ENCODE measurements at regions not wholly inside any gene's neighbourhood (a gene's known extent, or its start where the extent isn't known, plus 50 kb on each side); places are given as distances from the start of the nearest gene placed in this dataset.

DNA sequence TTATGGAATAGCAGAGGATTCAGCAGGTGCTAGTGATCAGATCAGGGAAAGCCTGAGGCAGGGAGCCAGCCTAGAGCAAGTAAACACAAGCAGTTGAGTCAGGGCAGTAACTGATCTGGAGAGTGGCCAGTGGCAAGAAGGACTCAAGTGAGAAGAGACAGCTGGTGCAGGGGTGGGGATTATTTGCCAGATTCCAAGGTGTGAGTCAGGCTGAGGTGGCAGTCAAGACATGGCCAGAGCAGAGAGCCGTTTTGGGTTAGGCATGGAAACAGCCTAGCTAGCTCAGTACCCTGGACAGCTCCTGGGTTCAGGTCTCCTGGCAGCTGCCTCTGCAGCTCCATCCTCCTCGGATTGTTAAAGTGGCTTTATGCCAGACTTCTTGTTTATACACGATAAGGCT, 281.9 kb upstream of the ONECUT1 start:
- intact Hi-C loops (cut with DNase I) = no loop called here
- WGBS = 2% methylated on average over 3 of the region's 3 CpGs
- no peak for DNase-seq (ENCODE audit: low spot score)

DNA sequence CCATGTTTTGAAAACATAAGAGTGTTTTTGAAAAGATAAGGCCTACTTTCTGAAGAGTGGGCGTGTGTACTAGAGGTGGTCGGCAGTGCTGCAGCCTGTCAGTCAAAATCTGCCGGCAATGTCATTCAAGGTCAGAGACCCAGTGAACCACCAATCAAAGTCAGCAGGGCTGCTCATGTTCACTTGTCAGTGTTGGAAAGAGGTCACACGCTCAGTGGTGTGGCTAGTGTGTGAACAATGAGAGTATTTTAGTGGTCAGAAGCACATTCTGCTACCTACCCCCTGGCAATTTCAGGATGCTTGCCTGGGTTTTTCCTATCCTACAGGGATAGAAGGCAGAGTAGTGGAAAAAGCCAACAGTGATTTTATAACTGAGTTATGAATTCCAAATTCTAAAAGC, 278.5 kb upstream of the ONECUT1 start:
- intact Hi-C loops (cut with DNase I) = no loop called here
- Histone ChIP-seq H3K36me3 (no peaks in the 10 kb centered on the region), H3K27me3 (replicated peaks; ENCODE audit: insufficient read depth) (no peaks in the 10 kb centered on the region), H3K4me1 (replicated peaks) (no peaks in the 10 kb centered on the region), H3K4me3 (no peak overlapping the region), H3K27ac (no peak overlapping the region), H3K9me3 (no peaks in the 10 kb centered on the region)
- WGBS = 67% methylated on average over 4 of the region's 4 CpGs
- TF ChIP-seq POLR2AphosphoS5 (IDR thresholded peaks at IDR 0.05) (no peak), POLR2A (IDR thresholded peaks at IDR 0.05) (no peak)
- TF ChIP-seq, protein P1, sequence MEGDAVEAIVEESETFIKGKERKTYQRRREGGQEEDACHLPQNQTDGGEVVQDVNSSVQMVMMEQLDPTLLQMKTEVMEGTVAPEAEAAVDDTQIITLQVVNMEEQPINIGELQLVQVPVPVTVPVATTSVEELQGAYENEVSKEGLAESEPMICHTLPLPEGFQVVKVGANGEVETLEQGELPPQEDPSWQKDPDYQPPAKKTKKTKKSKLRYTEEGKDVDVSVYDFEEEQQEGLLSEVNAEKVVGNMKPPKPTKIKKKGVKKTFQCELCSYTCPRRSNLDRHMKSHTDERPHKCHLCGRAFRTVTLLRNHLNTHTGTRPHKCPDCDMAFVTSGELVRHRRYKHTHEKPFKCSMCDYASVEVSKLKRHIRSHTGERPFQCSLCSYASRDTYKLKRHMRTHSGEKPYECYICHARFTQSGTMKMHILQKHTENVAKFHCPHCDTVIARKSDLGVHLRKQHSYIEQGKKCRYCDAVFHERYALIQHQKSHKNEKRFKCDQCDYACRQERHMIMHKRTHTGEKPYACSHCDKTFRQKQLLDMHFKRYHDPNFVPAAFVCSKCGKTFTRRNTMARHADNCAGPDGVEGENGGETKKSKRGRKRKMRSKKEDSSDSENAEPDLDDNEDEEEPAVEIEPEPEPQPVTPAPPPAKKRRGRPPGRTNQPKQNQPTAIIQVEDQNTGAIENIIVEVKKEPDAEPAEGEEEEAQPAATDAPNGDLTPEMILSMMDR (IDR thresholded peaks at IDR 0.05) = no peak
- DNase-seq (ENCODE audit: low spot score) = no peak

More for the DNA sequence above, 281.9 kb upstream of the ONECUT1 start:
- TF ChIP-seq POLR2A (IDR thresholded peaks at IDR 0.05) (no peak), POLR2AphosphoS5 (IDR thresholded peaks at IDR 0.05) (no peak)
- TF ChIP-seq, protein P1 (IDR thresholded peaks at IDR 0.05) = no peak
- Histone ChIP-seq H3K27me3 (replicated peaks; ENCODE audit: insufficient read depth) (no peaks in the 10 kb centered on the region), H3K9me3 (no peaks in the 10 kb centered on the region), H3K4me3 (no peak overlapping the region), H3K4me1 (replicated peaks) (no peaks in the 10 kb centered on the region), H3K27ac (no peak overlapping the region), H3K36me3 (no peaks in the 10 kb centered on the region)

DNA sequence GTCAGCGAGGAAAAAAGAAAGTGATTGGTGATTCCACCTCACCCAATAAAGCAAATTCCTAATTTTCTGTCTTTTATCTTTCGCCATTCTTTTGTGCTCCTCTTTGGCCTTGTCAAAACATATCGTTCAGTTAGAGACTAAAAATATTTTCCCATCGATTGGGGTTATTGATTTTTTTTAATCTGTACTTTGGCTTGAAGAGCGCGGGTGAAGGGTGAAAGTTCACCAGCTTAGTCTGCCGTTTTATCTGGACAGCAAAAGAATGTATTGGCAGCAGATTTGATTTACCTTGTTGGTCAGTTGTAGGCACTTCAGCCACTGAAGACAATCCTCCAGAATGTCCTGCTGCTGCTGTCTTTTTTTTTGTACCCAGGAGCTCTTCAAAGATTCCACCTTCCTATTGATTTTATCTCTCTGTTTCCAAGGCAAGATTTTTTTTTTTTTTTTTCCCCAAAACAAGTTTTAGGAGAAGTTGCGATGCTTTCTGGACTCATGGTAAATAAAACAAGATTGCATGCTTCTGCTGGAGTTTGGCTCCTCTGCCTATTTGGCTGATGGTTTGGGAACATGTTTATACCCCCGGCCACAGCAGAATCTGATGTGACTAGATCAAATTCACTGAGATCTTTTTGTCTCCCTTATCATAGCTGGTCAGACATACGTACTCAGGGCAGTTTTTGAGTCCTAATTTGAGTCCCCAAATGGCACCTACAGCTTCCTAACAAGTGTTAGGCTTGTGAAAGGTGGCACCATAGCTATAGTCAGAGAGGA, 269.3 kb upstream of the ONECUT1 start:
- no peak for DNase-seq (ENCODE audit: low spot score)
- H3K4me3 ChIP-seq = no peak overlapping the region
- WGBS = 84% methylated on average over 10 of the region's 10 CpGs
- H3K9me3 ChIP-seq = no peaks in the 10 kb centered on the region
- TF ChIP-seq POLR2AphosphoS5 (IDR thresholded peaks at IDR 0.05) = no peak
- TF ChIP-seq, protein P1 (IDR thresholded peaks at IDR 0.05) = no peak
- no peak for TF ChIP-seq POLR2A (IDR thresholded peaks at IDR 0.05)
- intact Hi-C loops (cut with DNase I) = no loop called here
- H3K27ac ChIP-seq = no peak overlapping the region
- no peaks in the 10 kb centered on the region for H3K36me3 ChIP-seq
- no peaks in the 10 kb centered on the region for H3K27me3 ChIP-seq (replicated peaks; ENCODE audit: insufficient read depth)
- H3K4me1 ChIP-seq (replicated peaks) = no peaks in the 10 kb centered on the region

DNA sequence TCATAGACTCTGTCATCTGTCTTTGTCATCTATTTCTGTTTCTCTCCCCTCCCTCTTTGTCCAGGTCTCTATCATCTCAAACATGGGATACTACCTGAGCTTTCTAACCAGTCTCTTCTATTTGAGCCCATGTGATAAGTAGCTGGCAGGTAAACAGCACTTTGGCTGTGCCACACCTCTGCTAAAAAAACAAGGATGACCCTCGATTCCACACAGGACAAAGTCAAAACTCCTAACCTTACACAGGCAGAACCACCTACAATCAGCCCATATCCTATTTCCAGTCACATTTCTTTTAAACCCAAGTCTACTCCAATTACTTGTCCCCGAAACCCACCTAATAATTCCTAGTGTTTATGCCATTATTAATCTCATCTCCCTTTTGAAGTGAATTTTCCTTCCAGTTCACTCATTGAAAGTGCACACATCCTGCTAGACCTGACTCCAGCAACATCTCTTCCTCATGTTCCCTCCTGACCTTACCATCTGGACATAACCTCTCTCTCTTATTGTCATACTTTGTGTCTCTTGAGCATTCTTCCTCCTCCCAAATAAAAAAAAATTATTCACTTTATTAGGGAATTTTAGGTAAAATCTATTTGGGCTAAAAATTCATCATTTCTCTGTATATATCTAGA, 256.1 kb upstream of the ONECUT1 start:
- Histone ChIP-seq H3K9me3 (no peaks in the 10 kb centered on the region), H3K27ac (no peak overlapping the region), H3K27me3 (replicated peaks; ENCODE audit: insufficient read depth) (no peaks in the 10 kb centered on the region), H3K36me3 (no peaks in the 10 kb centered on the region), H3K4me1 (replicated peaks) (no peaks in the 10 kb centered on the region), H3K4me3 (no peak overlapping the region)
- TF ChIP-seq, protein P1 (IDR thresholded peaks at IDR 0.05) = no peak
- TF ChIP-seq POLR2AphosphoS5 (IDR thresholded peaks at IDR 0.05) = no peak
- TF ChIP-seq POLR2A (IDR thresholded peaks at IDR 0.05) = no peak
- no peak for DNase-seq (ENCODE audit: low spot score)
- WGBS = 73% methylated on average over 2 of the region's 2 CpGs
- intact Hi-C loops (cut with DNase I) = no loop called here

DNA sequence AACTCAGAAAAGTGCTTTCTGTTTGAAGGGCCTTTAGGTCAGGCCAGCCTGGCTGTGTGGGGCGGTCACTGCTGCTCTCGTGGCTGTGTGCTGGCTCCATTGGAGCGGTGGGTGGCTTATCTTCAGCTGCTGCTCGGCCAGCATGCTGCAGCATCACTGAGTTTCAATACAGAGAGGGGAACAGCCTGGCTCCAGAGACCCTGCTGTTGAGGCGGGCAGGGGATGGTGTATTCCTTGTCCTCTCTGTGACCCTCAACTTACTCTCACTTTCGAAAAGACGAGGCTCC, 248.5 kb upstream of the ONECUT1 start:
- no peak for TF ChIP-seq POLR2AphosphoS5 (IDR thresholded peaks at IDR 0.05)
- TF ChIP-seq, protein P1 (IDR thresholded peaks at IDR 0.05) = no peak
- no peak for TF ChIP-seq POLR2A (IDR thresholded peaks at IDR 0.05)
- Histone ChIP-seq H3K9me3 (no peaks in the 10 kb centered on the region), H3K27ac (no peak overlapping the region), H3K27me3 (replicated peaks; ENCODE audit: insufficient read depth) (no peaks in the 10 kb centered on the region), H3K4me3 (no peak overlapping the region), H3K36me3 (no peaks in the 10 kb centered on the region), H3K4me1 (replicated peaks) (no peaks in the 10 kb centered on the region)
- intact Hi-C loops (cut with DNase I) = no loop called here
- DNase-seq (ENCODE audit: low spot score) = no peak
- WGBS = 76% methylated on average over 7 of the region's 7 CpGs
